Subcutaneous abdominal adipose tissue (tissue), 5 donors: ENCODE measurements at regions not wholly inside any gene's neighbourhood (a gene's known extent, or its start where the extent isn't known, plus 50 kb on each side); places are given as distances from the start of the nearest gene placed in this dataset.

Experiments
- H3K27ac ChIP-seq: one replicate; pipeline ENCODE4 v1.7.0; 2013; ENCODE audit warnings: low read depth, mild to moderate bottlenecking, inconsistent platforms, low read length, moderate library complexity
- H3K27me3 ChIP-seq, 5 donors: one replicate each; pipeline ENCODE4 v1.7.0; 2013; ENCODE audit warnings: low read length in 5 of 5, inconsistent platforms in 1 of 5; ENCODE audit not compliant: control insufficient read depth in 5 of 5, insufficient read depth in 4 of 5
- H3K36me3 ChIP-seq, 5 donors: one replicate each; pipeline ENCODE4 v1.7.0; 2013; ENCODE audit warnings: low read length in 5 of 5; ENCODE audit not compliant: control insufficient read depth in 5 of 5, insufficient read depth in 5 of 5
- H3K4me1 ChIP-seq, 5 donors: one replicate each; pipeline ENCODE4 v1.7.0; 2013; ENCODE audit warnings: low read length in 5 of 5, mild to moderate bottlenecking in 3 of 5, moderate library complexity in 1 of 5; ENCODE audit not compliant: control insufficient read depth in 5 of 5, insufficient read depth in 5 of 5
- H3K4me3 ChIP-seq, 5 donors: one replicate each; pipeline ENCODE4 v1.7.0; 2013; ENCODE audit warnings: low read length in 5 of 5, low read depth in 1 of 5
- H3K9ac ChIP-seq, 5 donors: one replicate each; pipeline ENCODE4 v1.7.0; 2013; ENCODE audit warnings: low read length in 5 of 5, mild to moderate bottlenecking in 4 of 5, moderate library complexity in 3 of 5
- H3K9me3 ChIP-seq, 5 donors: one replicate each; pipeline ENCODE4 v1.7.0; 2013; ENCODE audit warnings: low read length in 5 of 5; ENCODE audit not compliant: control insufficient read depth in 5 of 5
- donor health status: healthy.
- donor health status: healthy.
- donor health status: healthy.
- donor health status: healthy.
- donor health status: healthy.

- Histone ChIP-seq H3K9me3 (no peaks in the 10 kb centered on the region), H3K27ac (peak overlapping the region; percentile 74), H3K4me1 (peaks cover 2 to 35% (median 21%) of the 10 kb centered on the region in 5 donors), H3K9ac (no peak overlapping the region), H3K27me3 (no peaks in the 10 kb centered on the region), H3K4me3 (no peak overlapping the region), H3K36me3 (peaks cover 0 to 25% (median 19%) of the 10 kb centered on the region in 5 donors)
Observed at GRCh38 chr17:31597646-31598398, 206.3 kb downstream of the RAB11FIP4 start.

DNA sequence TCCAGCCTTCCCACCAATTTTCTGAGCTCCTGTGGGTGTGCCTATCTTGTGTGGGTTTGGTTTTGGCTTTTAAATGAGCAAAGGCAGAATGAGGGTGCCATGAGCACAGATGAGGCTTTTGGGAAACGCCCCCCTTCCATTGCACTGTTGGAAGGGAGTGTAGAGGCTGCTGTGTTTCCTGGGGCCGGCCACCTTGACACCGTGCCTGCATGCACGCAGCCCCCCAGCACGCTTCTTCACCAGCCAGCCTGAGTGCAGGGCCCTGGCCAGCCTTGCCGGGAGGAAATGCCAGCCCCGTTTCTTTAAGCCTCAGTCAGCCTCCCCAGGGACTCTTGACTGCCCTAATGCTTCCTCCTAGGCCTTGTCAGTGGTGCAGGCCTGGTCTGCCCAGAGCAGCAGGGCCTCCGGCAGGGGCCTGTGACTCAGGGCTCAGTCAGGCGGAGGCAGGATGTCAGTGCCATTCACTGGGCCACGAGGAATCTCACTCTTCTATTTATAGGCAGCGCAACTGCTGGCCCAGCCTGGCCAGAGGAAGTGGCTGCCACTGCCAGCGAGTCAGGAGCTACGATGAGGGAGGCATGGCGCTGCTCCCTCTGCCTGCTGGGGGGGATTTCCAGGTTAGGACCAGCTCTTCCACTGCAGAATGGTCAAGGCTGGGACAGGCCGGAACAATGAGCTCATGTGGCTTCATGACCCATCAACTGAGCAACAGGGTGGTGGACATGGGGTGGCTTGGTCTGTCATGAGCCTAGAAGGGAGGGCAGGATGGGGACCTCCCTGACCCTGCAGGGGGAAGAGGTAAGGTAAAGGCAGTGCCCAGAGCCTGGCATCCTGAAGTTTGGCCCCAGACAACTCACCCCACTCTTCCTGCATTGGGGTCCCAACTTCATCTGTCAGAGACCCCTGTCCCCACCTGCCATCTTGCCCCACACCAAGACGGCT is 205.2 kb downstream of the RAB11FIP4 start:
- Histone ChIP-seq H3K9ac (peak overlapping the region in 4 of 5 donors; percentile 22 to 44 (median 32)), H3K4me1 (peaks cover 2 to 35% (median 21%) of the 10 kb centered on the region in 5 donors), H3K36me3 (peaks cover 4 to 34% (median 27%) of the 10 kb centered on the region in 5 donors), H3K27me3 (no peaks in the 10 kb centered on the region), H3K4me3 (no peak overlapping the region), H3K27ac (peak overlapping the region; percentile 89), H3K9me3 (no peaks in the 10 kb centered on the region)

- Histone ChIP-seq H3K4me1 (peaks cover 2 to 35% (median 21%) of the 10 kb centered on the region in 5 donors), H3K27ac (peak overlapping the region; percentile 89), H3K9ac (peak overlapping the region in 4 of 5 donors; percentile 22 to 44 (median 32))
Observed at GRCh38 chr17:31595666-31596381, 204.3 kb downstream of the RAB11FIP4 start.

GRCh38 chr17:31595076-31595475 is 203.6 kb downstream of the RAB11FIP4 start:
- Histone ChIP-seq H3K27ac (peak overlapping the region; percentile 89), H3K4me1 (peaks cover 2 to 35% (median 21%) of the 10 kb centered on the region in 5 donors), H3K4me3 (no peak overlapping the region), H3K9me3 (no peaks in the 10 kb centered on the region), H3K9ac (peak overlapping the region in 1 of 5 donors; percentile 8), H3K27me3 (no peaks in the 10 kb centered on the region), H3K36me3 (peaks cover 4 to 43% (median 32%) of the 10 kb centered on the region in 5 donors)

More at GRCh38 chr17:31595666-31596381, 204.3 kb downstream of the RAB11FIP4 start:
- H3K9me3 ChIP-seq = no peaks in the 10 kb centered on the region
- H3K27me3 ChIP-seq = no peaks in the 10 kb centered on the region
- H3K4me3 ChIP-seq = no peak overlapping the region
- H3K36me3 ChIP-seq = peaks cover 4 to 41% (median 32%) of the 10 kb centered on the region in 5 donors

DNA sequence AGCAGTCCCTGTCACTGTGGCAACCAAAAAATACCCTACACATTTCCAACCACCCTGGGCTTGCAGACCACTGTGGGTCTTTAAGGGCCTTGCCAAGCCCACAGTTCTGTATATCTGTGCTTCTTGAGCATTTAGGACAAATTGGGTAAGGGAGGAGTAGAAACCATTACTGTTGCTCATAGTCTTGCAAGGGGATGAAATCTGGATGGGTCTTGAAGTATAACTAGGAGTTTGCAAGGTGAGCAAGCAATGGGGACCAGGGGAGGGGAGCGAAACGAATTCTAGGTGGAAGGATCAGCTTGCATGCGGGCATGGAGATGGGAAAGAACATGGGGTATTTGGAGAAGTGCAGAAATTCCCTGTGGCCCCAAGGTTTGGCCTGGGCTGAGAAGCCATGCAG is 202.9 kb downstream of the RAB11FIP4 start:
- Histone ChIP-seq H3K4me3 (no peak overlapping the region), H3K36me3 (peaks cover 4 to 43% (median 32%) of the 10 kb centered on the region in 5 donors), H3K27me3 (no peaks in the 10 kb centered on the region), H3K4me1 (peaks cover 2 to 35% (median 21%) of the 10 kb centered on the region in 5 donors), H3K9me3 (no peaks in the 10 kb centered on the region), H3K27ac (peak overlapping the region; percentile 89), H3K9ac (peak overlapping the region in 1 of 5 donors; percentile 9)

DNA sequence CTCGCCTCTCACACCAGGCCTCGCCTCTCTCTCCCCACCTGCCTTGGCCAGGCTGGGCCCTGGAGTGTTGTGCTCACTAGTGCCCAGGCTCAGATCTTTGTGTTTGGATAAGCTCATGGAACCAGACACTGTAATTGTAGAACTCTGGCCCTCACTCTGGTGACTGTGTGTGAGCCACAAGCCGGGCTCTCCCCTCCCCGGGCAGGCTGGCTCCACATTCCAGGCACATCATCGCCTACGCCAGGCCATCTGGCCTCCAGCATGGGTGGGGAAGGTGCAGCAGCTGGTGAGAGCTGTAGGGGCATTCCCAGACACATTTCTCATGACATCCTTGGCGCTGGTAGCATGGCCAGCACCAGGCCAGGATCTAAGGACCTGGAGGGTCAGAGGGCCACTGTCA is 202.3 kb downstream of the RAB11FIP4 start:
- Histone ChIP-seq H3K4me3 (no peak overlapping the region), H3K9me3 (no peaks in the 10 kb centered on the region), H3K27ac (peak overlapping the region; percentile 89), H3K4me1 (peaks cover 2 to 35% (median 21%) of the 10 kb centered on the region in 5 donors), H3K36me3 (peaks cover 4 to 43% (median 32%) of the 10 kb centered on the region in 5 donors), H3K9ac (peak overlapping the region in 1 of 5 donors; percentile 9), H3K27me3 (no peaks in the 10 kb centered on the region)

- H3K9me3 ChIP-seq = no peaks in the 10 kb centered on the region
- H3K4me1 ChIP-seq = peaks cover 2 to 45% (median 28%) of the 10 kb centered on the region in 5 donors
- H3K27me3 ChIP-seq = no peaks in the 10 kb centered on the region
- H3K27ac ChIP-seq = peak overlapping the region; percentile 52
- no peak overlapping the region for H3K4me3 ChIP-seq
- no peak overlapping the region for H3K9ac ChIP-seq
- peaks cover 4 to 43% (median 32%) of the 10 kb centered on the region in 5 donors for H3K36me3 ChIP-seq
Observed at GRCh38 chr17:31591924-31592323, 200.4 kb downstream of the RAB11FIP4 start.

GRCh38 chr17:31588512-31588911 is 197.0 kb downstream of the RAB11FIP4 start:
- Histone ChIP-seq H3K4me3 (no peak overlapping the region), H3K9me3 (no peaks in the 10 kb centered on the region), H3K4me1 (peaks cover 0 to 34% (median 32%) of the 10 kb centered on the region in 5 donors), H3K36me3 (peaks cover 4 to 34% (median 24%) of the 10 kb centered on the region in 5 donors), H3K27ac (peak overlapping the region; percentile 48), H3K27me3 (no peaks in the 10 kb centered on the region), H3K9ac (no peak overlapping the region)

GRCh38 chr17:31588034-31588433 is 196.6 kb downstream of the RAB11FIP4 start:
- Histone ChIP-seq H3K27ac (peak overlapping the region; percentile 48), H3K9me3 (no peaks in the 10 kb centered on the region), H3K36me3 (peaks cover 4 to 29% (median 19%) of the 10 kb centered on the region in 5 donors)

More at GRCh38 chr17:31588034-31588433, 196.6 kb downstream of the RAB11FIP4 start:
- no peaks in the 10 kb centered on the region for H3K27me3 ChIP-seq
- H3K4me3 ChIP-seq = no peak overlapping the region
- H3K9ac ChIP-seq = no peak overlapping the region
- peaks cover 0 to 34% (median 29%) of the 10 kb centered on the region in 5 donors for H3K4me1 ChIP-seq
